WTC11 (cell line): ENCODE measurements at regions not wholly inside any gene's neighbourhood (a gene's known extent, or its start where the extent isn't known, plus 50 kb on each side); places are given as distances from the start of the nearest gene placed in this dataset.

Experiments
- TF ChIP-seq, protein P1 (sequence below): sonication (generic); formaldehyde crosslinking; IDR thresholded peaks from 2 replicates; pipeline ENCODE4 v1.8.0; 2022; ENCODE audit warnings: mild to moderate bottlenecking, missing genetic modification reagents
- TF ChIP-seq, protein P2 (sequence below): sonication (generic); formaldehyde crosslinking; conservative IDR thresholded peaks from 2 replicates; pipeline ENCODE4 v1.8.1; 2022; ENCODE audit warnings: mild to moderate bottlenecking, missing genetic modification reagents
- TF ChIP-seq, protein P3 (sequence below): fragments of 200-600 bp; IDR thresholded peaks from 2 replicates; pipeline ENCODE4 v1.8.0; 2022; ENCODE audit warnings: antibody characterized with exemption

DNA sequence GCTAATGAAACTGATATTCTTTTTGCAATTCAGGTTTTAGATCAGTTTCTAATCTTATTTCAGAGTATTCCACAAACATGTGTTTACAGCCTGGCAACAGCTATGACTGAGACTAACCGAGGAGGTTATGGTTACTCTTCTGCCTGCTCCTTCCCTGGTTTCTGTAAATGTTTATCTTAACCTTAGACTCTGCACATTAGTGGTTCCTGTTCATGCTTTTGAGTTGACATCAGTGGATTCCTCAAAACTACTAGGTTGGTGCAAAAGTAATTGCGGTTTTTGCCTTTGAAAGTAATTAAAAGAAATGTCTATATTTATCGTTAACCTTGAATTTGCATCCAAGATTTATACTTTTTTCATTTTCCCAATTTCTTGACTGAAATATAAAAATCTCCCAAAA lies 237.0 kb upstream of the TSHZ3 start:
- TF ChIP-seq, protein P1, sequence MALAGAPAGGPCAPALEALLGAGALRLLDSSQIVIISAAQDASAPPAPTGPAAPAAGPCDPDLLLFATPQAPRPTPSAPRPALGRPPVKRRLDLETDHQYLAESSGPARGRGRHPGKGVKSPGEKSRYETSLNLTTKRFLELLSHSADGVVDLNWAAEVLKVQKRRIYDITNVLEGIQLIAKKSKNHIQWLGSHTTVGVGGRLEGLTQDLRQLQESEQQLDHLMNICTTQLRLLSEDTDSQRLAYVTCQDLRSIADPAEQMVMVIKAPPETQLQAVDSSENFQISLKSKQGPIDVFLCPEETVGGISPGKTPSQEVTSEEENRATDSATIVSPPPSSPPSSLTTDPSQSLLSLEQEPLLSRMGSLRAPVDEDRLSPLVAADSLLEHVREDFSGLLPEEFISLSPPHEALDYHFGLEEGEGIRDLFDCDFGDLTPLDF = no peak
- TF ChIP-seq, protein P2, sequence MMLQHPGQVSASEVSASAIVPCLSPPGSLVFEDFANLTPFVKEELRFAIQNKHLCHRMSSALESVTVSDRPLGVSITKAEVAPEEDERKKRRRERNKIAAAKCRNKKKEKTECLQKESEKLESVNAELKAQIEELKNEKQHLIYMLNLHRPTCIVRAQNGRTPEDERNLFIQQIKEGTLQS (CRISPR knock-in tag) = no peak
- TF ChIP-seq, protein P3, sequence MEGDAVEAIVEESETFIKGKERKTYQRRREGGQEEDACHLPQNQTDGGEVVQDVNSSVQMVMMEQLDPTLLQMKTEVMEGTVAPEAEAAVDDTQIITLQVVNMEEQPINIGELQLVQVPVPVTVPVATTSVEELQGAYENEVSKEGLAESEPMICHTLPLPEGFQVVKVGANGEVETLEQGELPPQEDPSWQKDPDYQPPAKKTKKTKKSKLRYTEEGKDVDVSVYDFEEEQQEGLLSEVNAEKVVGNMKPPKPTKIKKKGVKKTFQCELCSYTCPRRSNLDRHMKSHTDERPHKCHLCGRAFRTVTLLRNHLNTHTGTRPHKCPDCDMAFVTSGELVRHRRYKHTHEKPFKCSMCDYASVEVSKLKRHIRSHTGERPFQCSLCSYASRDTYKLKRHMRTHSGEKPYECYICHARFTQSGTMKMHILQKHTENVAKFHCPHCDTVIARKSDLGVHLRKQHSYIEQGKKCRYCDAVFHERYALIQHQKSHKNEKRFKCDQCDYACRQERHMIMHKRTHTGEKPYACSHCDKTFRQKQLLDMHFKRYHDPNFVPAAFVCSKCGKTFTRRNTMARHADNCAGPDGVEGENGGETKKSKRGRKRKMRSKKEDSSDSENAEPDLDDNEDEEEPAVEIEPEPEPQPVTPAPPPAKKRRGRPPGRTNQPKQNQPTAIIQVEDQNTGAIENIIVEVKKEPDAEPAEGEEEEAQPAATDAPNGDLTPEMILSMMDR = no peak
